Activated T-cell treated with anti-CD3 and anti-CD28 coated beads, Interleukin-2, amount 50 U/mL, for 4 hours (primary cell): ENCODE measurements at regions not wholly inside any gene's neighbourhood (a gene's known extent, or its start where the extent isn't known, plus 50 kb on each side); places are given as distances from the start of the nearest gene placed in this dataset.
A peak's percentile ranks its signal among the peaks of the same experiment; 100 is the strongest.
"Not testable (repeated sequence)": the region's sequence is repeated elsewhere in the genome, so short reads cannot be mapped to it uniquely, and the experiment has no call there.

Experiments used
- ATAC-seq, 2 donors: fragments of 200-7000 bp; cut with Tn5 transposase; one replicate each; pipeline ENCODE4 v1.10.0; 2021
- DNase-seq: peaks from one replicate; pipeline ENCODE4 v3.0.0-alpha.2; 2020
- H3K27me3 Mint-ChIP-seq: one replicate; pipeline ENCODE4 v1.8.0; 2021; ENCODE audit warnings: low read depth, mixed read lengths
- H3K36me3 Mint-ChIP-seq: one replicate; pipeline ENCODE4 v1.8.0; 2022; ENCODE audit warnings: mixed read lengths; ENCODE audit not compliant: insufficient read depth
- H3K4me1 Mint-ChIP-seq: one replicate; pipeline ENCODE4 v1.8.0; 2021; ENCODE audit warnings: low read depth, mixed read lengths
- H3K4me3 Mint-ChIP-seq: one replicate; pipeline ENCODE4 v1.8.0; 2021; ENCODE audit warnings: mild to moderate bottlenecking, moderate library complexity, mixed read lengths
- H3K9me3 Mint-ChIP-seq: one replicate; pipeline ENCODE4 v1.8.0; 2021; ENCODE audit warnings: mixed read lengths

DNA sequence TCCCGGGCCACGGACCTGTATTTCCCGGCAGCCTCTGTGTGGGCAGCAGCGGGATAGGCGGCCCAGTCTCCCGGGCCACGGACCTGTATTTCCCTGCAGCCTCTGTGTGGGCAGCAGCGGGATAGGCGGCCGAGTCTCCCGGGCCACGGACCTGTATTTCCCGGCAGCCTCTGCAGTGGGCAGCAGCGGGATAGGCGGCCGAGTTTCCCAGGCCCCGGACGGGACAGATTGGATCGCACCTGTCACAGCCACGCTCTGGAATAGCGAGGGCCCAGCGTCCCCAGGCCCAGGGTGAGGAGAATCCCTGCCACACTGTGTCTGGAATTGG, 145.9 kb upstream of the PITRM1 start:
- H3K9me3 Mint-ChIP-seq, H3K4me3 Mint-ChIP-seq, H3K4me1 Mint-ChIP-seq, DNase-seq, H3K36me3 Mint-ChIP-seq, ATAC-seq: not testable (repeated sequence)
- peaks cover 22% of the 10 kb centered on the region for H3K27me3 Mint-ChIP-seq

DNA sequence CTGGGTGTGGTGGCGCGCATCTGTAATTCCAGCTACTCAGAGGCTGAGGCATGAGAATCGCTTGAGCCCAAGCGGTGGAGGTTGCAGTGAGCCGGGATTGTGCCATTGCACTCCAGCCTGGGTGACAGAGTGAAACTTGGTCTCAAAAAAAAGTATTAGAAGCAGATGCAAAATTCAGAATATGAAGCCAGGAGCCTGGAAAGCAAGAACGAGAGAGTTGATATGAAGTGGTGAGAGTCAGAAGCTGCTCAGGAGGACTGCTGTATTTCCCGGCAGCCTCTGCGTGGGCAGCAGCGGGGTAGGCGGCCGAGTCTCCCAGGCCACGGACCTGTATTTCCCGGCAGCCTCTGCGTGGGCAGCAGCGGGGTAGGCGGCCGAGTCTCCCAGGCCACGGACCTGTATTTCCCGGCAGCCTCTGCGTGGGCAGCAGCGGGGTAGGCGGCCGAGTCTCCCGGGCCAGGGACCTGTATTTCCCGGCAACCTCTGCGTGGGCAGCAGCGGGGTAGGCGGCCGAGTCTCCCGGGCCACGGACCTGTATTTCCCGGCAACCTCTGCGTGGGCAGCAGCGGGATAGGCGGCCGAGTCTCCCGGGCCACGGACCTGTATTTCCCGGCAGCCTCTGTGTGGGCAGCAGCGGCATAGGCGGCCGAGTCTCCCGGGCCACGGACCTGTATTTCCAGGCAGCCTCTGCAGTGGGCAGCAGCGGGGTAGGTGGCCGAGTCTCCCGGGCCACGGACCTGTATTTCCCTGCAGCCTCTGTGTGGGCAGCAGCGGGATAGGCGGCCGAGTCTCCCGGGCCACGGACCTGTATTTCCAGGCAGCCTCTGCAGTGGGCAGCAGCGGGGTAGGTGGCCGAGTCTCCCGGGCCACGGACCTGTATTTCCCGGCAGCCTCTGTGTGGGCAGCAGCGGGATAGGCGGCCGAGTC, 145.2 kb upstream of the PITRM1 start:
- DNase-seq, H3K4me3 Mint-ChIP-seq, H3K36me3 Mint-ChIP-seq, H3K4me1 Mint-ChIP-seq, ATAC-seq, H3K9me3 Mint-ChIP-seq: not testable (repeated sequence)
- peaks cover 27% of the 10 kb centered on the region for H3K27me3 Mint-ChIP-seq

GRCh38 chr10:3314445-3315085, 142.0 kb upstream of the PITRM1 start:
- H3K4me1 Mint-ChIP-seq, H3K36me3 Mint-ChIP-seq, DNase-seq, H3K4me3 Mint-ChIP-seq, H3K9me3 Mint-ChIP-seq, ATAC-seq: not testable (repeated sequence)
- peaks cover 35% of the 10 kb centered on the region for H3K27me3 Mint-ChIP-seq

DNA sequence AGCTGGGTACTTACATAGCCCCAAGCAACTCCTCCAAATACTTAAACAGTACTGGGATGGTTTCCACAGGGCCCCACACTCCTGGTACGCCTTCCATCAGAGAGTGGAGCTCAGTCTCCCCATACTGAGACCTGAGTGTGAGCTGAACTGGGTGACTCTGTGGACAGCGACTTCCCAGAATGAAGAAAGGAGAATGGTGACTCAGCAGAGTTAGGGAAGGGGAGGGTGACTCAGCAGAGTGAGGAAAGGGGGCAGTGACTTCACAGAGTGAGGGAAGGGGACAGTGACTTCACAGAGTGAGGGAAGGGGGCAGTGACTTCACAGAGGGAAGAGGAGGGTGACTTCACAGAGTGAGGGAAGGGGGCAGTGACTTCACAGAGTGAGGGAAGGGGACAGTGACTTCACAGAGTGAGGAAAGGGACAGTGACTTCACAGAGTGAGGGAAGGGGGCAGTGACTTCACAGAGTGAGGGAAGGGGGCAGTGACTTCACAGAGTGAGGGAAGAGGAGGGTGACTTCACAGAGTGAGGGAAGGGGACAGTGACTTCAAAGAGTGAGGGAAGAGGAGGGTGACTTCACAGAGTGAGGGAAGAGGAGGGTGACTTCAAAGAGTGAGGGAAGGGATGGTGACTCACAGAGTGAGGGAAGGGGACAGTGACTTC, 141.3 kb upstream of the PITRM1 start:
- DNase-seq, H3K4me1 Mint-ChIP-seq, H3K36me3 Mint-ChIP-seq, H3K9me3 Mint-ChIP-seq, H3K4me3 Mint-ChIP-seq: not testable (repeated sequence)
- peaks cover 31% of the 10 kb centered on the region for H3K27me3 Mint-ChIP-seq
- peak in 1 of 2 donors; percentile 38 for ATAC-seq

- ATAC-seq (no peak), DNase-seq (no peak)
- Mint-ChIP-seq H3K36me3 (no peaks in the 10 kb centered on the region), H3K27me3 (peaks cover 31% of the 10 kb centered on the region), H3K9me3 (peaks cover 4% of the 10 kb centered on the region), H3K4me3 (no peak overlapping the region), H3K4me1 (peaks cover 2% of the 10 kb centered on the region)
Measured at GRCh38 chr10:3312403-3312940, 139.9 kb upstream of the PITRM1 start.

GRCh38 chr10:3310016-3310784, 137.6 kb upstream of the PITRM1 start:
- Mint-ChIP-seq H3K36me3 (no peaks in the 10 kb centered on the region), H3K27me3 (peaks cover 24% of the 10 kb centered on the region), H3K4me3 (no peak overlapping the region), H3K4me1 (peaks cover 2% of the 10 kb centered on the region), H3K9me3 (peaks cover 4% of the 10 kb centered on the region)
- no peak for ATAC-seq
- DNase-seq: no peak

DNA sequence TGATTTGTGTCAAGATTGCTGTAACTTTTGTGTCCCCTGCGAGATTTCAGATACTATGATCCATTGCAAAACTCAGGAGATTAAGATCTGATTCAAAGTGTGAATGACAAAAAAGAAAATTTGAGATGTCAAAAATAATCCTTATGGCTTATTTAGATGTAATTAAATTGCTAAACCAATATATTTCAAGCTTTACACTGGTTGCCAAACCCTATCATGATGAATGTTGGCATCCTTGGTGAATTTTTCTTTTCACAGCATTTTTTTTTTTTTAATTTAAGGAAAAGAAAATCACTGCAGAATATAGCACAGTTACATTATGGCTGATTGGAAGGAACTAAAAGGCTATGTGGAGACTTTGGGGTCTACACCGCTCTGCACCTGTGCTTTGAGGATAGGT, 133.5 kb upstream of the PITRM1 start:
- Mint-ChIP-seq H3K27me3 (peaks cover 9% of the 10 kb centered on the region), H3K4me3 (no peak overlapping the region), H3K36me3 (no peaks in the 10 kb centered on the region), H3K9me3 (peaks cover 4% of the 10 kb centered on the region), H3K4me1 (no peaks in the 10 kb centered on the region)
- DNase-seq (no peak), ATAC-seq (no peak)

GRCh38 chr10:3295582-3296151, 123.1 kb upstream of the PITRM1 start:
- Mint-ChIP-seq H3K27me3 (peaks cover 3% of the 10 kb centered on the region), H3K9me3 (no peaks in the 10 kb centered on the region), H3K4me1 (no peaks in the 10 kb centered on the region), H3K36me3 (no peaks in the 10 kb centered on the region), H3K4me3 (no peak overlapping the region)
- DNase-seq (no peak), ATAC-seq (no peak)

GRCh38 chr10:3294919-3295581, 122.5 kb upstream of the PITRM1 start:
- DNase-seq (no peak), ATAC-seq (no peak)
- H3K4me1 Mint-ChIP-seq: no peaks in the 10 kb centered on the region
- no peaks in the 10 kb centered on the region for H3K36me3 Mint-ChIP-seq
- peaks cover 3% of the 10 kb centered on the region for H3K27me3 Mint-ChIP-seq
- no peak overlapping the region for H3K4me3 Mint-ChIP-seq
- H3K9me3 Mint-ChIP-seq: no peaks in the 10 kb centered on the region

- DNase-seq: no peak
- Mint-ChIP-seq H3K4me3 (no peak overlapping the region), H3K9me3 (no peaks in the 10 kb centered on the region), H3K36me3 (no peaks in the 10 kb centered on the region), H3K4me1 (no peaks in the 10 kb centered on the region), H3K27me3 (peaks cover 5% of the 10 kb centered on the region)
- no peak for ATAC-seq
Measured at GRCh38 chr10:3293581-3294431, 121.2 kb upstream of the PITRM1 start.

DNA sequence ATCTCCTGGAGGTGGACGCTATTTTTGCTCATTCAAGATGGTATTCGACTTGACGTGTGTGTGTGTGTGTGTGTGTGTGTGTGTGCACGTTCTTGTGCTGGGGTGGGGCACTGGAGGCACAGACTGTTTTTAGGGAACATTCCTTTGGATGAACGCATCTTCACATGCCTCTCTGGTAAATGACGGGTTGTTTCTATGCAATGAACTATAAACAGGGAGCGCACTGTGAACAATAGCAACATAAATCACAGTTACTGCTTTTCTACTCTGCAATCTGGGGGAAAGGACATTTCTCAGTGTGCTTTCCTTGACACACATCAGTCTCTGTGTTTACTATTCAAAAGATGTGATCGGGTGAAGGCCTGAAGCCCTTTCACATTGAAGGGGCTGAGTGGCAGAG, 120.1 kb upstream of the PITRM1 start:
- DNase-seq (no peak), ATAC-seq (no peak)
- Mint-ChIP-seq H3K27me3 (peaks cover 6% of the 10 kb centered on the region), H3K4me1 (no peaks in the 10 kb centered on the region), H3K9me3 (no peaks in the 10 kb centered on the region), H3K4me3 (no peak overlapping the region), H3K36me3 (no peaks in the 10 kb centered on the region)

- peaks cover 12% of the 10 kb centered on the region for H3K27me3 Mint-ChIP-seq
- no peaks in the 10 kb centered on the region for H3K9me3 Mint-ChIP-seq
- no peak for DNase-seq
- no peak for ATAC-seq
- no peaks in the 10 kb centered on the region for H3K4me1 Mint-ChIP-seq
- H3K36me3 Mint-ChIP-seq: no peaks in the 10 kb centered on the region
- H3K4me3 Mint-ChIP-seq: no peak overlapping the region
Measured at GRCh38 chr10:3290550-3290949, 118.0 kb upstream of the PITRM1 start.
